K562 (cell line): ENCODE measurements at regions not wholly inside any gene's neighbourhood (a gene's known extent, or its start where the extent isn't known, plus 50 kb on each side); places are given as distances from the start of the nearest gene placed in this dataset.

ENCODE experiments used
- ARHGAP35 ChIP-seq: fragments of 450-650 bp; IDR thresholded peaks from 2 replicates; pipeline ENCODE4 v1.6.1; 2018; ENCODE audit not compliant: partially characterized antibody
- ASH1L ChIP-seq: fragments of 450-650 bp; IDR thresholded peaks from 2 replicates; pipeline ENCODE4 v1.6.1; 2018; ENCODE audit warnings: borderline replicate concordance, mild to moderate bottlenecking, low read depth; ENCODE audit not compliant: partially characterized antibody
- ATF2 ChIP-seq: sonication (generic); formaldehyde crosslinking; IDR thresholded peaks from 2 replicates; pipeline ENCODE4 v1.8.1; 2022; ENCODE audit warnings: missing genetic modification reagents
- BRF2 ChIP-seq: IDR thresholded peaks from 3 replicates; pipeline ENCODE4 v1.6.1; 2011; ENCODE audit warnings: borderline replicate concordance, mild to moderate bottlenecking; ENCODE audit not compliant: insufficient read length, insufficient read depth
- CTCF ChIP-seq, 3 experiments: IDR thresholded peaks in 2 of 3; conservative IDR thresholded peaks in 1 of 3; 2 replicates each; pipeline ENCODE4 v1.5.1; 2011 to 2012; ENCODE audit warnings: low read length in 3 of 3, mild to moderate bottlenecking in 3 of 3, control low read depth in 2 of 3, improper control_type of control experiment in 1 of 3, inconsistent platforms in 1 of 3, low read depth in 1 of 3, mixed read lengths in 1 of 3, moderate library complexity in 1 of 3; ENCODE audit not compliant: insufficient read depth in 2 of 3
- DEAF1 ChIP-seq: fragments of 450-650 bp; formaldehyde crosslinking; IDR thresholded peaks from 2 replicates; pipeline ENCODE4 v1.4.0; 2020; ENCODE audit warnings: mild to moderate bottlenecking, moderate library complexity
- ETV5 ChIP-seq: sonication (generic); formaldehyde crosslinking; IDR thresholded peaks from 2 replicates; pipeline ENCODE4 v1.4.0; 2020; ENCODE audit warnings: low read depth, mild to moderate bottlenecking, missing genetic modification reagents
- EZH2 ChIP-seq: IDR thresholded peaks from 2 replicates; pipeline ENCODE4 v1.6.1; 2012; ENCODE audit warnings: low read depth, mild to moderate bottlenecking, inconsistent platforms, low read length, borderline replicate concordance
- HMG20B ChIP-seq: fragments of 250-450 bp; sonication (Bioruptor Pico); IDR thresholded peaks from 2 replicates; pipeline ENCODE4 v1.5.0; 2021; ENCODE audit warnings: mild to moderate bottlenecking
- RAD21 ChIP-seq, 2 experiments: fragments of 250-450 bp in 1 of 2; fragments of 450-650 bp in 1 of 2; sonication (Bioruptor Pico) in 1 of 2; formaldehyde crosslinking in 1 of 2; IDR thresholded peaks in 1 of 2; conservative IDR thresholded peaks in 1 of 2; 2 replicates each; pipeline versions ENCODE4 v1.4.0 to v1.8.0; 2020 to 2022; ENCODE audit warnings: mild to moderate bottlenecking in 2 of 2, moderate library complexity in 1 of 2
- TEAD4 ChIP-seq, 2 experiments: sonication (generic) in 1 of 2; formaldehyde crosslinking in 1 of 2; IDR thresholded peaks; 2 replicates each; pipeline versions ENCODE4 v1.6.1 to v1.8.0; 2012 to 2022; ENCODE audit warnings: borderline replicate concordance in 1 of 2, inconsistent platforms in 1 of 2, low read length in 1 of 2, mild to moderate bottlenecking in 1 of 2, missing genetic modification reagents in 1 of 2
- ZBTB26 ChIP-seq: fragments of 450-650 bp; formaldehyde crosslinking; IDR thresholded peaks from 2 replicates; pipeline ENCODE4 v1.4.0; 2022; ENCODE audit warnings: missing genetic modification characterization
- ZHX1 ChIP-seq: fragments of 150-350 bp; conservative IDR thresholded peaks from 2 replicates; pipeline ENCODE4 v1.6.1; 2014; ENCODE audit warnings: low read length
- ZNF274 ChIP-seq: IDR thresholded peaks from 2 replicates; pipeline ENCODE4 v1.6.1; 2011; ENCODE audit warnings: low read depth, mild to moderate bottlenecking, low read length, moderate library complexity, borderline replicate concordance

GRCh38 chr1:22340873-22341272 lies 110.8 kb upstream of the ZBTB40 start:
- TF ChIP-seq HMG20B (CRISPR knock-in tag) = no peak
- TF ChIP-seq CTCF (IDR thresholded peaks at IDR 0.05 in 2 of 3, conservative IDR thresholded peaks at IDR 0.05 in 1 of 3; ENCODE audit: insufficient read depth in 2 of 3, low read depth in 1 of 3, low read length in 3 of 3) = no peak
- TF ChIP-seq TEAD4 (IDR thresholded peaks at IDR 0.05; ENCODE audit: low read length) = no peak
- no peak for TF ChIP-seq TEAD4 (CRISPR knock-in tag; IDR thresholded peaks at IDR 0.05; ENCODE audit: borderline replicate concordance)
- no peak for TF ChIP-seq ZNF274
- TF ChIP-seq ATF2 (CRISPR knock-in tag) = no peak
- TF ChIP-seq ZBTB26 (CRISPR knock-in tag) = no peak
- no peak for TF ChIP-seq ASH1L
- TF ChIP-seq ZHX1 = no peak
- no peak for TF ChIP-seq DEAF1 (CRISPR knock-in tag)
- TF ChIP-seq BRF2 = no peak
- no peak for TF ChIP-seq RAD21 (CRISPR knock-in tag; conservative IDR thresholded peaks at IDR 0.05 in 1 of 2, IDR thresholded peaks at IDR 0.05 in 1 of 2)
- TF ChIP-seq ARHGAP35 = no peak
- no peak for TF ChIP-seq EZH2
- no peak for TF ChIP-seq ETV5 (CRISPR knock-in tag)
